GM21447 (cell line): ENCODE measurements at regions not wholly inside any gene's neighbourhood (a gene's known extent, or its start where the extent isn't known, plus 50 kb on each side); places are given as distances from the start of the nearest gene placed in this dataset.
A peak's percentile ranks its signal among the peaks of the same experiment; 100 is the strongest.

Experiments used
- ATAC-seq: cut with Tn5 transposase; IDR thresholded peaks from one replicate; pipeline ENCODE4 v1.9.1; 2021; ENCODE audit not compliant: unreplicated experiment

GRCh38 chr5:74295141-74295540 is 345.4 kb downstream of the ENC1 start:
- ATAC-seq: no peak

- ATAC-seq: peak; percentile 93
Measured at GRCh38 chr5:74294231-74294705, 346.3 kb downstream of the ENC1 start.

- no peak for ATAC-seq
Measured at GRCh38 chr5:74293182-74293581, 347.3 kb downstream of the ENC1 start.

GRCh38 chr5:74290634-74291241 is 349.8 kb downstream of the ENC1 start:
- no peak for ATAC-seq

DNA sequence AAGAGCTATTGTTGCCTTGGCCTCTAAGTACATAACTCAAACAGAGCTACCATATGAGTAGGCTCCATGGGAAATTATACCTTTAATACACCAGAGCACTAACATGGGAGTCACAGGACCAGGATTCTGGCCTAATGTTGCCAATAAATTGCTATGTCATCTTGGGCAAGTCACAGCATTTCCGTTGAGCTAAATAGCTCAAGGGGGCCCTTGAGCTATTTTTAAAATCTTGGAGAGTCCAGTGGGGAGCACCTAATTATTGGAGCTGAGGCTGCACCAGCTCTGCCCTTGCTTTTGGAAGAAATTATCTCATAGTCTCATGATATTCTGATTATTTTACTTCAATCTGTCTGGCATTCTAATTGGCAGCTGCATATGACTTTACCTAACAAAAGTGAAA is 350.8 kb downstream of the ENC1 start:
- no peak for ATAC-seq

DNA sequence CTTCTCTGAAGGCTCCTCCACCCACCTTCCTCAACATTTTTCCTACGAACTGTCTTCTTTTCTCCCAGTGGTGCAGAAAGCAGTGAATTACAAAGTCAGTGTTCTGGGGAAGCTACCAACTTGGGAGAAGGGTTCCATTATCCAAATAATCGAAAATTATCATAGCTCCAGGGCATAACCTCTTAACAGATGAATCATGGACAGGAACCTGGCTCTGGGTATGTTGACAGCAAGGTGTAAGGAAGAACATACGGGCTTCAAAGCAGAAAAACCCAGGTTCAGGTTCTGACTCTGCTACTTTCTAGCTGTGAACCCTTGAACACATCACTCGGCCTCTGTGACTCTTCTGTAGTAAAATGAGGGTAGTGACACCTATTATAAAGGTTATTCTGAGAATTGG is 351.3 kb downstream of the ENC1 start:
- no peak for ATAC-seq

GRCh38 chr5:74288448-74289108 is 351.9 kb downstream of the ENC1 start:
- ATAC-seq: no peak

GRCh38 chr5:74288038-74288437 is 352.5 kb downstream of the ENC1 start:
- no peak for ATAC-seq

GRCh38 chr5:74286734-74287695 is 353.5 kb downstream of the ENC1 start:
- no peak for ATAC-seq

- ATAC-seq: no peak
Measured at GRCh38 chr5:74285675-74286280, 354.8 kb downstream of the ENC1 start.

GRCh38 chr5:74282490-74282889 is 358.0 kb downstream of the ENC1 start:
- no peak for ATAC-seq

- no peak for ATAC-seq
Measured at GRCh38 chr5:74281166-74281565, 359.4 kb downstream of the ENC1 start.

GRCh38 chr5:74280306-74280705 is 360.2 kb downstream of the ENC1 start:
- no peak for ATAC-seq

DNA sequence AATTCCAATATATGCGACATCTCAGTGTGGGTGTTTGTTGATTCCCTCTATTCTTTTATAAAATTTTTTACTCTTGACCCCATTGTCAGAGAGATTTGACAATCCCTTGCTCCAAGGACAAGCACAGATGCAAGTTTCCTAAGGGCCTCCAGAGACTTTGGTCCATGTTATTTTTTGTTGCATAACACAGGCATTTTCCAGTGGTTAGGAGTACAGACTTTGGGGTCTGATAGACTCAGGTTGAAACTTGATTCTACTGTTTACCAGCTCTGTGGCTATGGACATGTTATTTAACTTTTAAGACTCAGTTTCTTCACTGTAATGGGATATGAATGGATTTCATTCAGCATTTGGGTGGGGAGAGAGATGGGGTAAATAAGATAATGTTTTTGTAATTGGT is 361.3 kb downstream of the ENC1 start:
- no peak for ATAC-seq

- ATAC-seq: no peak
Measured at GRCh38 chr5:74277418-74277817, 363.1 kb downstream of the ENC1 start.

DNA sequence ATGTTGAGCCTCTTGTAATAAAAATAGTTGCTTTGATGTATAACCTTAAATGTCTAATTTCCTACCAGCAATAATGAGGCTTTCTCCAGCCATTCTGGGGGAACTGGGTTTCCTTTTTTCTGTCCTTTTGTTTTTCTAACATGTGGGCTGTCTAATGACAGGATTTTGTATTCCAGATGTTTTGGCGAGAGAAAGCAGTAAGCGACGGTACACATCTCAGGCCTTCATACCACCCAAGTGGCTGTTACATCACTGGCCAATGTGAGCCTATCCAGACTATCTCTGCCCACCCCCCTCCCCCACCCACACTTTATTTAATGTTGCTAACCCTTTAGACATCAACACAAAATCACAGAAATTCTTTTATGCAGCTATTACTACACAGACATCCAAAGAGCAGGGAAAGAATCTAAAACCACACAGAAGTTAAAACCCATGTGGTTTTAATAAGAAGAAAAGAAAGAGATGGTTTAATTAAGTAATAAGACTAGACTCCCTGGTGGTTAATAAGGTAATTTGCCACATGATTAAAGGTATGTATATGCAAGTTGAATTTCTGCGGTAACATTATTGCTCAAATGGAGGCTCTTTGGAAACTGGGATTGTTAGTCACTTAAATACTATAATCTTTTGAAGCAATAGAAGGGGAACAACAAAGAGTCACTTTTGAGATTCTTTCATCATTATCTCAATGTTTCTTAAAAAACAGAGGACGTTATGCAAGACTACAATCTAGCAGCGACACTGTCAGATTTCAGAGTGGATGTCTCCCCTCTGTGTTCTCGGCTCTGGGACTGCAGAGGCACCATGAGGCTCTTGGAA is 365.1 kb downstream of the ENC1 start:
- no peak for ATAC-seq

DNA sequence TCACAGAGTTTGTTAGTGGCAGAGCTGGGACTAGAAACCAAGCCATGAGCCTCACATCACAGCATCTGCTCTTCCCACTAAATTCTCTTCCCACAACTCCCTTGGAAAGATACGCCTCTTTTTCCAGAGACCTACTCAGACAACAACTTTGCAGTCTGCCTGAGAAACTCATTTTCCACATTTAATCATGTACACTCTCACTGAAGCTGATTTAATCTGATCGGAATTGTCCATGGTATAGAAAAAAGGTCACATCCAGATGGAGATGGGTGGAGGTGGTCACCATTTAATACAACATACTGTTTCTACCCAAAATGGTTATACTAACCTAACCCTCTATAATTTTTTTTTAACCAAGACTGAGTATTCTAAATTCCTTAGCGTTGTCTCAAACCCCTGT is 366.2 kb downstream of the ENC1 start:
- no peak for ATAC-seq

DNA sequence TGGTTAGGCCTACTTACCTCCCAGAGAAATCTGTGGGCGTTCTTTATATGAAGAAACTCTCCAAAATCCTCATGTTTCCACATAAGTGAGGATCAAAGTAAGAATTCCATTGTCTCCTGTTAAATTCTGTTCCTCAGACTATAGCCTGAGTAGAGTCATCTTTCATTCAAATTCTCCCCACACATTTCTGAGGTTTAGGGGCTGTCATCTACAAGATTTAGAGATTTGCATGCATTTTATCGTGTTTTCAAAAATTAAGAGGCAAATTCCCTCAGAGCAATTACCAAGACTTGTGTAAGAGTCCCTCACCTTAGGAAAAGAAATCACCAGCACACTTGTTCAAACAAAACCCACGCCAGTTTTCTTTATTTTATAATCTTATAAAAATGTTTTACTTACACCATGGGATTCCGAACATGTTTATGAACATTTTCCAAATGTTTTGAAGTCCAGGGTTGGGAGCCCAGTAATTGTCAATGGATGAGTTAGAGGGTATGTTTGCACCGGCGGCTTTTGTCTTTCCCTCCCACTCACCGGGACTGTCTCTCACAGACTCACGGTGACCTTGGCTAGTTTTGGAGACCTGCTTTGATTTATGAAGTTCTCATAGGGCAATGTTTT is 367.6 kb downstream of the ENC1 start:
- no peak for ATAC-seq

GRCh38 chr5:74272024-74272775 is 368.3 kb downstream of the ENC1 start:
- ATAC-seq: no peak
